ENCODE measurements at regions not wholly inside any gene's neighbourhood (a gene's known extent, or its start where the extent isn't known, plus 50 kb on each side); places are given as distances from the start of the nearest gene placed in this dataset.

- DNase-seq (ENCODE audit: low read depth, low spot score) (no peak), ATAC-seq (no peak), FAIRE-seq (no peak)
- Histone ChIP-seq H3K36me3 (ENCODE audit: control insufficient read depth in 2 of 2, insufficient read depth in 2 of 2, low read length in 1 of 2) (no peaks in the 10 kb centered on the region), H2AFZ (ENCODE audit: control insufficient read depth, low read depth, low read length) (no peak overlapping the region), H3K9ac (ENCODE audit: control insufficient read depth, insufficient read depth, low read length) (no peak overlapping the region), H3K79me2 (ENCODE audit: control insufficient read depth, insufficient read depth, low read length) (no peaks in the 10 kb centered on the region), H4K20me1 (ENCODE audit: control insufficient read depth, insufficient read depth) (no peaks in the 10 kb centered on the region), H3K27ac (ENCODE audit: control insufficient read depth, insufficient read depth) (no peak overlapping the region), H3K4me1 (ENCODE audit: control insufficient read depth, insufficient read depth, low read length) (no peaks in the 10 kb centered on the region), H3K4me2 (ENCODE audit: control insufficient read depth, insufficient read depth) (no peak overlapping the region), H3K4me3 (no peak overlapping the region), H3K9me3 (replicated peaks; ENCODE audit: control insufficient read depth, insufficient read depth, low read length) (no peaks in the 10 kb centered on the region), H3K27me3 (replicated peaks in 1 of 2; ENCODE audit: control insufficient read depth in 2 of 2, insufficient read depth in 2 of 2, low read length in 1 of 2) (no peaks in the 10 kb centered on the region)
- ChIA-PET SMC1A (ENCODE audit: uncharacterized antibody, unreplicated experiment) (no interaction called here), RAD21 (ENCODE audit: unreplicated experiment) (no interaction called here), POLR2A (interaction anchor here (0.6 kb wide), 1 partner anchor 56 kb away, joined by 5 read pairs; no protein-coding TSS in a partner anchor), CTCF (no interaction called here)
- TF ChIP-seq KDM1A (IDR thresholded peaks at IDR 0.05; ENCODE audit: borderline replicate concordance) (no peak), NFYB (IDR thresholded peaks at IDR 0.05; ENCODE audit: insufficient read depth, low read depth, low read length) (no peak), JUND (IDR thresholded peaks at IDR 0.05; ENCODE audit: low read depth, low read length) (no peak), USF1 (IDR thresholded peaks at IDR 0.05; ENCODE audit: borderline replicate concordance, extremely low read length, insufficient read depth, low read depth, low read length) (no peak), CREM (IDR thresholded peaks at IDR 0.05; ENCODE audit: low read depth) (no peak), NBN (IDR thresholded peaks at IDR 0.05) (no peak), MTA2 (IDR thresholded peaks at IDR 0.05; ENCODE audit: low read depth) (no peak), ZNF274 (IDR thresholded peaks at IDR 0.05; ENCODE audit: insufficient read depth, insufficient read length) (no peak), SREBF1 (IDR thresholded peaks at IDR 0.05; ENCODE audit: low read length) (no peak)
- intact Hi-C loops (cut with micrococcal nuclease; ENCODE audit: unreplicated experiment) (no loop called here), in situ Hi-C loops (cut with MboI) (no loop called here)
- BruUV-seq (replicated peaks) = no TSS peak
- 82% methylated on average over 4 of the region's 4 CpGs for WGBS (ENCODE audit: insufficient coverage, insufficient replicate concordance, low lambda C conversion rate, missing lambda C conversion rate)
Measured at GRCh38 chr10:22807238-22807637, 92.9 kb upstream of the PIP4K2A start.

GRCh38 chr10:22805304-22805703 lies 90.9 kb upstream of the PIP4K2A start:
- Histone ChIP-seq H3K27ac (ENCODE audit: control insufficient read depth, insufficient read depth) (no peak overlapping the region), H3K4me3 (no peak overlapping the region), H3K36me3 (ENCODE audit: control insufficient read depth in 2 of 2, insufficient read depth in 2 of 2, low read length in 1 of 2) (no peaks in the 10 kb centered on the region), H3K4me1 (ENCODE audit: control insufficient read depth, insufficient read depth, low read length) (no peaks in the 10 kb centered on the region), H3K79me2 (ENCODE audit: control insufficient read depth, insufficient read depth, low read length) (no peaks in the 10 kb centered on the region), H3K4me2 (ENCODE audit: control insufficient read depth, insufficient read depth) (no peak overlapping the region), H3K9me3 (replicated peaks; ENCODE audit: control insufficient read depth, insufficient read depth, low read length) (no peaks in the 10 kb centered on the region; the same call in 2 of the 3 replicates), H3K27me3 (replicated peaks in 1 of 2; ENCODE audit: control insufficient read depth in 2 of 2, insufficient read depth in 2 of 2, low read length in 1 of 2) (no peaks in the 10 kb centered on the region), H2AFZ (ENCODE audit: control insufficient read depth, low read depth, low read length) (no peak overlapping the region), H4K20me1 (ENCODE audit: control insufficient read depth, insufficient read depth) (no peaks in the 10 kb centered on the region), H3K9ac (ENCODE audit: control insufficient read depth, insufficient read depth, low read length) (no peak overlapping the region)
- ChIA-PET POLR2A (no interaction called here), CTCF (no interaction called here), RAD21 (ENCODE audit: unreplicated experiment) (no interaction called here), SMC1A (ENCODE audit: uncharacterized antibody, unreplicated experiment) (interaction anchor here (2.3 kb wide), 1 partner anchor 11 kb away, joined by 8 read pairs; no protein-coding TSS in a partner anchor)
- intact Hi-C loops (cut with micrococcal nuclease; ENCODE audit: unreplicated experiment) = no loop called here
- no peak for FAIRE-seq
- no peak for DNase-seq (ENCODE audit: low read depth, low spot score)
- no peak for ATAC-seq
- BruUV-seq (replicated peaks) = no TSS peak
- in situ Hi-C loops (cut with MboI) = no loop called here
- 50% methylated on average over 4 of the region's 4 CpGs for WGBS (ENCODE audit: insufficient coverage, insufficient replicate concordance, low lambda C conversion rate, missing lambda C conversion rate)
- TF ChIP-seq TARDBP (IDR thresholded peaks at IDR 0.05; ENCODE audit: borderline replicate concordance) (no peak), TAF1 (IDR thresholded peaks at IDR 0.05; ENCODE audit: borderline replicate concordance, low read depth, low read length) (no peak), SREBF2 (IDR thresholded peaks at IDR 0.05; ENCODE audit: low read length) (no peak), NFYB (IDR thresholded peaks at IDR 0.05; ENCODE audit: insufficient read depth, low read depth, low read length) (no peak), TCF3 (IDR thresholded peaks at IDR 0.05; ENCODE audit: borderline replicate concordance, insufficient read depth, low read depth, low read length) (no peak), PRDM15 (CRISPR knock-in tag; IDR thresholded peaks at IDR 0.05) (no peak)
